GM23338 (cell line): ENCODE measurements at regions not wholly inside any gene's neighbourhood (a gene's known extent, or its start where the extent isn't known, plus 50 kb on each side); places are given as distances from the start of the nearest gene placed in this dataset.

Experiments
- ATAC-seq: fragments of 200-7000 bp; cut with Tn5 transposase; 3 replicates; pipeline ENCODE4 v1.9.1; 2020
- DNase-seq: peaks from one replicate; pipeline ENCODE4 v3.0.0-alpha.2; 2015; ENCODE audit warnings: low spot score
- H2AFZ ChIP-seq: fragments of 200-600 bp; sonication (generic); 2 replicates; pipeline ENCODE4 v1.8.0; 2016; ENCODE audit warnings: antibody characterized with exemption, mild to moderate bottlenecking, moderate library complexity
- H3F3A ChIP-seq: fragments of 200-600 bp; sonication (generic); replicated peaks from 2 replicates; pipeline ENCODE4 v1.8.0; 2017; ENCODE audit warnings: antibody characterized with exemption, mixed run types, low read depth
- H3K27ac ChIP-seq: fragments of 200-600 bp; sonication (generic); 2 replicates; pipeline ENCODE4 v1.6.1; 2016; ENCODE audit warnings: low read depth
- H3K27me3 ChIP-seq: fragments of 200-600 bp; sonication (generic); 2 replicates; pipeline ENCODE4 v1.8.0; 2016; ENCODE audit warnings: mild to moderate bottlenecking, mixed run types, moderate library complexity; ENCODE audit not compliant: insufficient read depth
- H3K36me3 ChIP-seq: fragments of 200-600 bp; sonication (generic); 2 replicates; pipeline ENCODE4 v1.8.0; 2016; ENCODE audit warnings: mild to moderate bottlenecking; ENCODE audit not compliant: insufficient read depth
- H3K4me1 ChIP-seq: fragments of 200-600 bp; sonication (generic); 2 replicates; pipeline ENCODE4 v1.8.0; 2016; ENCODE audit warnings: mild to moderate bottlenecking, moderate library complexity; ENCODE audit not compliant: insufficient read depth
- H3K4me2 ChIP-seq: fragments of 200-600 bp; sonication (generic); 2 replicates; pipeline ENCODE4 v1.7.1; 2017; ENCODE audit warnings: mixed run types
- H3K4me3 ChIP-seq: fragments of 200-600 bp; sonication (generic); 2 replicates; pipeline ENCODE4 v1.6.1; 2016; ENCODE audit warnings: mixed run types
- H3K79me2 ChIP-seq: fragments of 200-600 bp; sonication (generic); replicated peaks from 2 replicates; pipeline ENCODE4 v1.8.0; 2017; ENCODE audit warnings: mild to moderate bottlenecking; ENCODE audit not compliant: insufficient read depth
- H3K9me2 ChIP-seq: fragments of 200-600 bp; sonication (generic); 2 replicates; pipeline ENCODE4 v1.8.0; 2017; ENCODE audit not compliant: insufficient read depth
- H4K20me1 ChIP-seq: fragments of 200-600 bp; sonication (generic); replicated peaks from 2 replicates; pipeline ENCODE4 v1.8.0; 2017; ENCODE audit warnings: mild to moderate bottlenecking; ENCODE audit not compliant: insufficient read depth
- H3K27ac Mint-ChIP-seq: 2 replicates; pipeline ENCODE4 v1.8.0; 2020; ENCODE audit warnings: inconsistent platforms, mild to moderate bottlenecking, moderate library complexity, mixed read lengths
- H3K27me3 Mint-ChIP-seq: 3 replicates; pipeline ENCODE4 v1.8.0; 2022; ENCODE audit warnings: low read depth, mild to moderate bottlenecking, moderate library complexity, mixed read lengths, inconsistent platforms; ENCODE audit not compliant: insufficient read depth, poor library complexity
- H3K36me3 Mint-ChIP-seq: 3 replicates; pipeline ENCODE4 v1.8.0; 2021; ENCODE audit warnings: low read depth, mild to moderate bottlenecking, inconsistent platforms, moderate library complexity, mixed read lengths
- H3K4me1 Mint-ChIP-seq: 3 replicates; pipeline ENCODE4 v1.8.0; 2020; ENCODE audit warnings: mild to moderate bottlenecking, inconsistent platforms, mixed read lengths
- H3K4me3 Mint-ChIP-seq: 3 replicates; pipeline ENCODE4 v1.8.0; 2021; ENCODE audit warnings: moderate library complexity, mild to moderate bottlenecking, inconsistent platforms, mixed read lengths
- H3K9me3 Mint-ChIP-seq: 3 replicates; pipeline ENCODE4 v1.8.0; 2020; ENCODE audit warnings: moderate library complexity, mild to moderate bottlenecking, inconsistent platforms, mixed read lengths
- CREB1 ChIP-seq: fragments of 250-450 bp; sonication (Bioruptor Pico); IDR thresholded peaks from 2 replicates; pipeline ENCODE4 v1.5.0; 2020; ENCODE audit warnings: low read depth, mild to moderate bottlenecking, moderate library complexity
- EZH2 ChIP-seq: fragments of 200-600 bp; sonication (generic); IDR thresholded peaks from one replicate; pipeline ENCODE4 v1.8.0; 2017; ENCODE audit warnings: antibody characterized with exemption, mild to moderate bottlenecking, low read depth; ENCODE audit not compliant: unreplicated experiment
- EZH2phosphoT487 ChIP-seq: fragments of 200-600 bp; sonication (generic); IDR thresholded peaks from one replicate; pipeline ENCODE4 v1.8.1; 2018; ENCODE audit warnings: antibody characterized with exemption; ENCODE audit not compliant: unreplicated experiment
- JUNB ChIP-seq: IDR thresholded peaks from one replicate; pipeline ENCODE4 v1.6.1; 2016; ENCODE audit warnings: antibody characterized with exemption; ENCODE audit not compliant: unreplicated experiment
- STAT1 ChIP-seq: IDR thresholded peaks from one replicate; pipeline ENCODE4 v1.6.1; 2016; ENCODE audit warnings: antibody characterized with exemption; ENCODE audit not compliant: unreplicated experiment
- ZNF114 ChIP-seq: fragments of 250-450 bp; sonication (Bioruptor Pico); IDR thresholded peaks from 2 replicates; pipeline ENCODE4 v1.5.0; 2020; ENCODE audit warnings: mild to moderate bottlenecking, moderate library complexity
- ZNF331 ChIP-seq: fragments of 250-450 bp; sonication (Bioruptor Pico); IDR thresholded peaks from 2 replicates; pipeline ENCODE4 v1.5.0; 2020; ENCODE audit warnings: low read depth, mild to moderate bottlenecking, moderate library complexity
- TF ChIP-seq, protein P1 (sequence below), 2 experiments: fragments of 200-600 bp in 1 of 2; sonication (generic) in 1 of 2; conservative IDR thresholded peaks; 2 replicates each; pipeline versions ENCODE4 v1.5.1 to v1.6.1; 2016 to 2017; ENCODE audit warnings: antibody characterized with exemption in 2 of 2, low read depth in 2 of 2, mild to moderate bottlenecking in 2 of 2, moderate library complexity in 1 of 2
- TF ChIP-seq, protein P2 (sequence below): IDR thresholded peaks from one replicate; pipeline ENCODE4 v1.6.1; 2018; ENCODE audit warnings: antibody characterized with exemption; ENCODE audit not compliant: unreplicated experiment
- TF ChIP-seq, protein P3 (sequence below): IDR thresholded peaks from 2 replicates; pipeline ENCODE4 v1.6.1; 2016; ENCODE audit warnings: antibody characterized with exemption

DNA sequence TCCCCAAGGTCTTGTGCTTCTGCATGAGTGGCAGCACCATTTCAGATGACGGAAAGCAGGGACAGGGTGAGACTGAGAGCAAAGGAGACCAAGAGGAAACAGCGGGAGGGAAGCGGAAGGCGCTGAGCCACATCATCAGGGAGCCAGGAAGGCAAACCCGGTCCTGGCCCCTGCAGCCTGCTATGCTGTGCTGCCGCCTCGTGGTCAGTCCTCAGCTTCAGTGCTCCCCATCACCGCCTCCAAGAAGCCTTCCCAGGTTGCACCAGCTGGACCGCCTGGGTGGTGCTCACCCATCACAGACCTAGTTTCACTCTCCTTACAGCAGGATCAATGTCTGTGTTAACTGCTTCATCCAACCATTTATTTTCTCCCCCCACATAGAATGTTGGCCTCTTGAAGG lies 73.0 kb upstream of the PHF21B start:
- Histone ChIP-seq H3K4me1 (peaks cover 3% of the 10 kb centered on the region; the same call in 1 of the 2 replicates), H3K79me2 (no peaks in the 10 kb centered on the region), H3K27ac (peak overlapping the region; percentile 39; the same call in 1 of the 2 replicates), H3K4me3 (no peak overlapping the region), H4K20me1 (no peaks in the 10 kb centered on the region), H3K36me3 (no peaks in the 10 kb centered on the region), H3F3A (no peaks in the 10 kb centered on the region), H3K4me2 (no peak overlapping the region), H3K9me2 (peaks cover 7% of the 10 kb centered on the region), H3K27me3 (no peaks in the 10 kb centered on the region), H2AFZ (no peak overlapping the region)
- TF ChIP-seq ZNF331 (CRISPR knock-in tag) = no peak
- TF ChIP-seq, protein P1, sequence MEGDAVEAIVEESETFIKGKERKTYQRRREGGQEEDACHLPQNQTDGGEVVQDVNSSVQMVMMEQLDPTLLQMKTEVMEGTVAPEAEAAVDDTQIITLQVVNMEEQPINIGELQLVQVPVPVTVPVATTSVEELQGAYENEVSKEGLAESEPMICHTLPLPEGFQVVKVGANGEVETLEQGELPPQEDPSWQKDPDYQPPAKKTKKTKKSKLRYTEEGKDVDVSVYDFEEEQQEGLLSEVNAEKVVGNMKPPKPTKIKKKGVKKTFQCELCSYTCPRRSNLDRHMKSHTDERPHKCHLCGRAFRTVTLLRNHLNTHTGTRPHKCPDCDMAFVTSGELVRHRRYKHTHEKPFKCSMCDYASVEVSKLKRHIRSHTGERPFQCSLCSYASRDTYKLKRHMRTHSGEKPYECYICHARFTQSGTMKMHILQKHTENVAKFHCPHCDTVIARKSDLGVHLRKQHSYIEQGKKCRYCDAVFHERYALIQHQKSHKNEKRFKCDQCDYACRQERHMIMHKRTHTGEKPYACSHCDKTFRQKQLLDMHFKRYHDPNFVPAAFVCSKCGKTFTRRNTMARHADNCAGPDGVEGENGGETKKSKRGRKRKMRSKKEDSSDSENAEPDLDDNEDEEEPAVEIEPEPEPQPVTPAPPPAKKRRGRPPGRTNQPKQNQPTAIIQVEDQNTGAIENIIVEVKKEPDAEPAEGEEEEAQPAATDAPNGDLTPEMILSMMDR (conservative IDR thresholded peaks at IDR 0.05; ENCODE audit: low read depth in 2 of 2) = peak; percentile 56 to 92
- Mint-ChIP-seq H3K27me3 (peaks cover 11% of the 10 kb centered on the region), H3K4me3 (no peak overlapping the region), H3K27ac (no peak overlapping the region), H3K9me3 (peaks cover 8% of the 10 kb centered on the region), H3K36me3 (peaks cover 5% of the 10 kb centered on the region), H3K4me1 (peaks cover 21% of the 10 kb centered on the region)
- DNase-seq (peak; percentile 76), ATAC-seq (peak; percentile 88)

DNA sequence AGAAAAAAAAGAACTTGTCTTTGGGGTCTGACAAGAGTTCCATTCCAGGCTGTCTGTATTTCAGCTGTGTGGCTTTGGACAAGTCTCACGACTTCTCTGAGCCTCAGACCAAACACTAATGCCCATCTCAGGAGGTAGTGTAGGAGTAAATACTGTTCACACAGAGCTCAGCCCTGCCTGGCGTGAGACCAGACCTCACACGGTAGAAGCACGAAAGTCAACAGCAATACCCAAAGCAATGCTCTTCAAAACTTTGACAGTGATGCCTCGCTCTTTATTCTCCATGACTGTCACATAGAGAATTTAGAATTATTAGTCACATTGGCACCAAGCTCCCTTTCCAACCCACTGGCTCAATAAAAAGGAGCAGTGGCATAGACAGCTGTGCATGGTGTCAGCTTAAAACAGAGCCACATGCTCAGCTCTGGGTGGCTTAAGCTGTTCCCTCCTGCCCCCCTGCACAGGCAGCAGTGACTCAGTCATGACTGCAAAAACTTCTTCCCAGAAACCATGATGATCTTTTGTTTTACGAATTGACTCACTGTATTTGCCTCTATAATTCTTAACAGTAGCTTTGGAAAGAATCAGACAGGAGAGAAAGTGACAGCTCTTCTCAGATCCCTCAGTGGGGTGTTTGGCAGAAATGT lies 74.0 kb upstream of the PHF21B start:
- H3K4me1 Mint-ChIP-seq = peaks cover 23% of the 10 kb centered on the region
- Histone ChIP-seq H3K9me2 (peaks cover 7% of the 10 kb centered on the region), H3K36me3 (no peaks in the 10 kb centered on the region), H3K27ac (no peak overlapping the region), H3K4me3 (no peak overlapping the region), H2AFZ (no peak overlapping the region), H3K4me2 (no peak overlapping the region), H3K79me2 (no peaks in the 10 kb centered on the region), H4K20me1 (no peaks in the 10 kb centered on the region), H3K27me3 (no peaks in the 10 kb centered on the region), H3K4me1 (0 out of 2 replicates have a peak, but pooled peaks cover 7% of the 10 kb centered on the region), H3F3A (no peaks in the 10 kb centered on the region)
- no peak for DNase-seq
- H3K4me3 Mint-ChIP-seq = no peak overlapping the region
- H3K27ac Mint-ChIP-seq = no peak overlapping the region
- ATAC-seq = no peak
- peaks cover 15% of the 10 kb centered on the region for H3K27me3 Mint-ChIP-seq
- peaks cover 6% of the 10 kb centered on the region for H3K9me3 Mint-ChIP-seq
- peaks cover 5% of the 10 kb centered on the region for H3K36me3 Mint-ChIP-seq
- TF ChIP-seq ZNF114 (CRISPR knock-in tag) = no peak
- TF ChIP-seq, protein P1 (conservative IDR thresholded peaks at IDR 0.05; ENCODE audit: low read depth in 2 of 2) = no peak
- no peak for TF ChIP-seq EZH2phosphoT487
- TF ChIP-seq EZH2 = no peak
- no peak for TF ChIP-seq STAT1
- no peak for TF ChIP-seq JUNB
- TF ChIP-seq, protein P2, sequence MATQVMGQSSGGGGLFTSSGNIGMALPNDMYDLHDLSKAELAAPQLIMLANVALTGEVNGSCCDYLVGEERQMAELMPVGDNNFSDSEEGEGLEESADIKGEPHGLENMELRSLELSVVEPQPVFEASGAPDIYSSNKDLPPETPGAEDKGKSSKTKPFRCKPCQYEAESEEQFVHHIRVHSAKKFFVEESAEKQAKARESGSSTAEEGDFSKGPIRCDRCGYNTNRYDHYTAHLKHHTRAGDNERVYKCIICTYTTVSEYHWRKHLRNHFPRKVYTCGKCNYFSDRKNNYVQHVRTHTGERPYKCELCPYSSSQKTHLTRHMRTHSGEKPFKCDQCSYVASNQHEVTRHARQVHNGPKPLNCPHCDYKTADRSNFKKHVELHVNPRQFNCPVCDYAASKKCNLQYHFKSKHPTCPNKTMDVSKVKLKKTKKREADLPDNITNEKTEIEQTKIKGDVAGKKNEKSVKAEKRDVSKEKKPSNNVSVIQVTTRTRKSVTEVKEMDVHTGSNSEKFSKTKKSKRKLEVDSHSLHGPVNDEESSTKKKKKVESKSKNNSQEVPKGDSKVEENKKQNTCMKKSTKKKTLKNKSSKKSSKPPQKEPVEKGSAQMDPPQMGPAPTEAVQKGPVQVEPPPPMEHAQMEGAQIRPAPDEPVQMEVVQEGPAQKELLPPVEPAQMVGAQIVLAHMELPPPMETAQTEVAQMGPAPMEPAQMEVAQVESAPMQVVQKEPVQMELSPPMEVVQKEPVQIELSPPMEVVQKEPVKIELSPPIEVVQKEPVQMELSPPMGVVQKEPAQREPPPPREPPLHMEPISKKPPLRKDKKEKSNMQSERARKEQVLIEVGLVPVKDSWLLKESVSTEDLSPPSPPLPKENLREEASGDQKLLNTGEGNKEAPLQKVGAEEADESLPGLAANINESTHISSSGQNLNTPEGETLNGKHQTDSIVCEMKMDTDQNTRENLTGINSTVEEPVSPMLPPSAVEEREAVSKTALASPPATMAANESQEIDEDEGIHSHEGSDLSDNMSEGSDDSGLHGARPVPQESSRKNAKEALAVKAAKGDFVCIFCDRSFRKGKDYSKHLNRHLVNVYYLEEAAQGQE = no peak
- TF ChIP-seq, protein P3, sequence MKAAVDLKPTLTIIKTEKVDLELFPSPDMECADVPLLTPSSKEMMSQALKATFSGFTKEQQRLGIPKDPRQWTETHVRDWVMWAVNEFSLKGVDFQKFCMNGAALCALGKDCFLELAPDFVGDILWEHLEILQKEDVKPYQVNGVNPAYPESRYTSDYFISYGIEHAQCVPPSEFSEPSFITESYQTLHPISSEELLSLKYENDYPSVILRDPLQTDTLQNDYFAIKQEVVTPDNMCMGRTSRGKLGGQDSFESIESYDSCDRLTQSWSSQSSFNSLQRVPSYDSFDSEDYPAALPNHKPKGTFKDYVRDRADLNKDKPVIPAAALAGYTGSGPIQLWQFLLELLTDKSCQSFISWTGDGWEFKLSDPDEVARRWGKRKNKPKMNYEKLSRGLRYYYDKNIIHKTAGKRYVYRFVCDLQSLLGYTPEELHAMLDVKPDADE = no peak
- no peak for TF ChIP-seq ZNF331 (CRISPR knock-in tag)
- TF ChIP-seq CREB1 (CRISPR knock-in tag) = no peak
